GM12874 (cell line): ENCODE measurements at regions not wholly inside any gene's neighbourhood (a gene's known extent, or its start where the extent isn't known, plus 50 kb on each side); places are given as distances from the start of the nearest gene placed in this dataset.

Experiments
- TF ChIP-seq, protein P1 (sequence below): IDR thresholded peaks from 2 replicates; pipeline ENCODE4 v1.5.1; 2011; ENCODE audit warnings: low read depth, mild to moderate bottlenecking, control low read depth, low read length, moderate library complexity; ENCODE audit not compliant: insufficient read depth

DNA sequence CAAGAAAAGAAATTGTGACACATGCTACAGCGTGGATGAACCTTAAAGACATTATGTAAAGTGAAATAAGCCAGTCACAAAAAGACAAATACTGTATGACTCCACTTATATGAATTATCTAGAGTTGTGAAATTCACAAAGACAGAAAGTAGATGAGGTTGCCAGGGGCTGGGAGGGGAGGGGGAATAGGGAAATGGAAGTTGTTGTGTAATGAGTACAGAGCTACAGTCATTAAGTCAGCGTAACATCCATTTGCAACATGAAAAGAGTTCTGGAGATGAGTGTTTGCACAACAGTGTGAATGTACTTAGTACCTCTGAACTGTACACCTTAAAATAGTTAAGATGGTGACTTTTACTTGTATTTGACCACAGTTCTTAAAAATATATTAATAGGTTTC lies 112.1 kb upstream of the CDK1 start:
- TF ChIP-seq, protein P1, sequence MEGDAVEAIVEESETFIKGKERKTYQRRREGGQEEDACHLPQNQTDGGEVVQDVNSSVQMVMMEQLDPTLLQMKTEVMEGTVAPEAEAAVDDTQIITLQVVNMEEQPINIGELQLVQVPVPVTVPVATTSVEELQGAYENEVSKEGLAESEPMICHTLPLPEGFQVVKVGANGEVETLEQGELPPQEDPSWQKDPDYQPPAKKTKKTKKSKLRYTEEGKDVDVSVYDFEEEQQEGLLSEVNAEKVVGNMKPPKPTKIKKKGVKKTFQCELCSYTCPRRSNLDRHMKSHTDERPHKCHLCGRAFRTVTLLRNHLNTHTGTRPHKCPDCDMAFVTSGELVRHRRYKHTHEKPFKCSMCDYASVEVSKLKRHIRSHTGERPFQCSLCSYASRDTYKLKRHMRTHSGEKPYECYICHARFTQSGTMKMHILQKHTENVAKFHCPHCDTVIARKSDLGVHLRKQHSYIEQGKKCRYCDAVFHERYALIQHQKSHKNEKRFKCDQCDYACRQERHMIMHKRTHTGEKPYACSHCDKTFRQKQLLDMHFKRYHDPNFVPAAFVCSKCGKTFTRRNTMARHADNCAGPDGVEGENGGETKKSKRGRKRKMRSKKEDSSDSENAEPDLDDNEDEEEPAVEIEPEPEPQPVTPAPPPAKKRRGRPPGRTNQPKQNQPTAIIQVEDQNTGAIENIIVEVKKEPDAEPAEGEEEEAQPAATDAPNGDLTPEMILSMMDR: no peak

DNA sequence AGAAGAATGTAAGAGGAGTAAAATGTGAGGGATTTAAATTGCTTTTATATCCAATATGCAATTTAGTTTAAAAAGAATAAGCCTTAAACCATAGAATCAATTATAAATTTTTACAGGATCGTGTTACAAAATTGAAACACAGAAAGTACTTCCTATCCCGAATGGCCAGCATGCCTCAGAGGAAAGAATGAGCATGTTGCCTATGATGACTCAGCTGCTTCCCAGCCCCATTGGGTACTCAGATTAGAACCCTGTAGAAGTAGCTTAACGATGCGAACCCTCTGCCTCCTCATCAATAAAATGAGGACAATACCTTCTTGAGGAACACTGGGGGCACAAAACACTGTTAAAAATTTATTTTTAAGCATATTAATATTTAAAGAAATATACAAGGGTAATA lies 113.4 kb upstream of the CDK1 start:
- TF ChIP-seq, protein P1: no peak

DNA sequence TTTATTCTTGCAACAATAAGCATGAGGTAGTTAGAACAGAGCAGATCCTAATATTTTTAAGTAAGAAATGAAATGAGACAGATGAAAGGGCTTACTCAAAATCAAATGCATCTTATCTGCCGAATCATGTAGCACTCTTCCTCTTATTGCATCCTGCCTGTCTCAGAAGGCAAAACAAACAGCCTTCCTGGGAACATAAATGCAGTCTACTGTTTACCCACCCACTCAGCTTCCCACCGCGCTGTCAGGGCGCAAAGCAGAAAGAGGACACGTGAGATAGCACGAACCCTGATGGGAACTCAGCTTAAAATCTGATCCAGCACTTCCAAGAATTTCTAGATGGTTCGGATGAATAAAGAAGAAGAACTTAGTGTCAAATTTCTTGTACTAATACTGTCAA lies 114.4 kb upstream of the CDK1 start:
- TF ChIP-seq, protein P1: no peak

DNA sequence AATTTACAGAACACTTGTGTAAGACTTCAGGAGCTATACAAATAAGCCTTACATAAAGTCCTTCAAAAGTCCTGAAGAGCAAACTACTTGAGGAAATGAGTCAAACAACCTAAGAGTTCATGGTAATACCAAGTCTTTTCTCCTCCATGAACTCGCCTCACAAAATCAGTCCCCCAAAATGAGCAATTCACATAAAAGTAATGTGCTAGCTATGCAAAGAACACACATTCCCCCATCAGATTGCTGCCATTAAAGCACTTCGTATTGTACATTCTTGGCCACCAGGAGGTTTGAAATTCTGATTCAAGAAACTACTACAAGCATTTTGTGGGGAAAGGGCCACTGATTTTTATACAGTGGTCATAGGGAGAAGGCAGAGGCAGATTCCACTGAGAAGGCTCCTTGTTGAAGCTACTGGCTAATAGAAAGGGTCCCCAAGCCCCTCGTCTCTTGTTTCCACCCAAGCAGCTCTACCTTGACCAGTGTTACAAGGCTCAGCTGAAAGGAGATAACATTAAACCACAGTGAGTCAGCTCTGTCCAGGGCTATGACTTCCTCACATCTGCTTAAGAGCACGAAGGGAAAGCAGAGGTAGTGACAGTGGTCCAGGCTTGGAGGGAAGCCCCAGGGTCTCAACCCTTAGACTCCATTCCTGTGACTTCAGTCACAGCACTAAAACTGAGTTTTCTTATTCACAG lies 115.2 kb upstream of the CDK1 start:
- TF ChIP-seq, protein P1: no peak

DNA sequence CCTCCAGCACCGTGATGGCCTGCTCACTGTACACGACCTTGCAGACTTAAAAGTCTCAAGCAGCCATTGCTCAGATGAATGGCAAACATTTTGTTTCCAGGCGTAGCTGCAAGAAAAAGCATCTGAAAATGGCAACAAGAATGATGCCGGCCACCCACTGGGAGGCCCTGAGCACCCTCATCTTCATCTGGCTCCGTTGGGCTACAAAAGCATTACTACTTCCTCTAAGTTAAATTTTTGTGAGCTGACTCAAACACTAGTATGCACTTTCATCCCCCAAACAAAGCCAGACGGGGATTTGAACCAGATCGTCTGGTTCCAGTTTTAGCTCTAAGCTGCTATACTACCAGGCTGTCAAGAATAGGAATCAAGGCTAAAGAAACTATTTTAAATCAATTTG lies 116.6 kb upstream of the CDK1 start:
- TF ChIP-seq, protein P1: no peak

DNA sequence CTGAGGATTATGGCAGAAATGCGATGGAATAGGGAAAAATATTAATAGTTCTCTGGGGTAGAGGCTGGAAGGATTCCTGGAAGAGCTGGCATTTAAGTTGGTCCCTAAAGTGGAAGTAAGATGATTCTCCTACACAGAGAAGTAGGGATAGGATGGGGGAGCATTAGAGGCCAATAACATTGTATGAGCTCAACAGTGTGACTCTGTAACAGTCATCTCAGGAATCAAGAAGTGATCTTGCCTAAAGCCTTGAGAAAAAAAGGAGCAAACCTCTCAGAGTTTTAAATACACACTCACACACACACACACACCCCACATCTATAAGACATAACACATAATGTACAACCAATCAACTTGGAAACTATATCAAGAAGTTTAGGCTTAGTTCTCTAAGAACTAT lies 117.7 kb upstream of the CDK1 start:
- TF ChIP-seq, protein P1: no peak

DNA sequence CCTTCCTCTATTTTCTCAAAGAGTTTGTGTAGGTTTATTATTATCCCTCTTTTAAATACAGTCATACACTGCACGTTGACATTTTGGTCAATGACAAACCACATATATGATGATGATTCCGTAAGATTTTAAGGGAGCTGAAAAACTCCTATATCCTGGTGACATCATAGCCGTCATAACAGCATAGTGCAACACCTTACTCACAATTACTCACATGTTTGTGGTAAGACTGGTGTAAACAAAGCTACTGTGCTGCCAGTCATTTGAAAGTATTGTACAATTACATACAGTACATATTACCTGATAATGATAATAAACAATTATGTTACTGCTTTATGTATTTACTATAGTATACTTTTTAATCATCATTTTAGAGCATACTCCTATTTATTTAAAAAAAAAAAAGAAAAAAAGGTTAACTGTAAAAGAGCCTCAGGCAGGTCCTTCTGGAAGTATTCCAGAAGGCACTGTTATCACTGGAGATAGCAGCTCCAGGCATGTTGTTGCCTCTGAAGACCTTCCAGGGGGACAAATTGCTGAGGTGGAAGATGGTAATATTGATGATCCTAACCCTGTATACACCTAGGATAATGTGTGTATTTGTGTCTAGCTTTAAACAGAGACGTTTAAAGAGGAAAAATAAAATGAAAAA lies 123.3 kb upstream of the CDK1 start:
- TF ChIP-seq, protein P1: no peak
